ENCODE measurements at regions not wholly inside any gene's neighbourhood (a gene's known extent, or its start where the extent isn't known, plus 50 kb on each side); places are given as distances from the start of the nearest gene placed in this dataset.

DNA sequence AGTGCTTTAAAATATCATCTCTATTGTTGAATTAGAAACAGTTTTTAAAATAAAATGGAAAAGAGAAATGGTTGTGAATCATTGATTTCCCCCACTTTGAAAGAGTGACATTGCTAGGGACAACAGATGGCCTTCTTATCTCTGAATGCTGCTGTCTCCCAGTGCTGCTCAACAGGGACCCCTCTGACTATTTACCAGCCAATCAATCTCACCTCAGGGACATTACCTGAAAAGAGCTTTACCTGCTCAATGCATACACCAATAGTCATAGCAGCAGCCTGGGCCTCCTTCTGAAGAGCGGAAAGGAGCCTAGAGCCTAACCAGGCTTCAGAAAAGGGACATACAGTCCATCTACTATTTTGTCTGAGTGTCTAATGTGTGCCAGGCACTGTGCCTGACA lies 162.8 kb downstream of the CGGBP1 start:
- no peak for TF ChIP-seq POLR2A (IDR thresholded peaks at IDR 0.05)
- TF ChIP-seq, protein P1, sequence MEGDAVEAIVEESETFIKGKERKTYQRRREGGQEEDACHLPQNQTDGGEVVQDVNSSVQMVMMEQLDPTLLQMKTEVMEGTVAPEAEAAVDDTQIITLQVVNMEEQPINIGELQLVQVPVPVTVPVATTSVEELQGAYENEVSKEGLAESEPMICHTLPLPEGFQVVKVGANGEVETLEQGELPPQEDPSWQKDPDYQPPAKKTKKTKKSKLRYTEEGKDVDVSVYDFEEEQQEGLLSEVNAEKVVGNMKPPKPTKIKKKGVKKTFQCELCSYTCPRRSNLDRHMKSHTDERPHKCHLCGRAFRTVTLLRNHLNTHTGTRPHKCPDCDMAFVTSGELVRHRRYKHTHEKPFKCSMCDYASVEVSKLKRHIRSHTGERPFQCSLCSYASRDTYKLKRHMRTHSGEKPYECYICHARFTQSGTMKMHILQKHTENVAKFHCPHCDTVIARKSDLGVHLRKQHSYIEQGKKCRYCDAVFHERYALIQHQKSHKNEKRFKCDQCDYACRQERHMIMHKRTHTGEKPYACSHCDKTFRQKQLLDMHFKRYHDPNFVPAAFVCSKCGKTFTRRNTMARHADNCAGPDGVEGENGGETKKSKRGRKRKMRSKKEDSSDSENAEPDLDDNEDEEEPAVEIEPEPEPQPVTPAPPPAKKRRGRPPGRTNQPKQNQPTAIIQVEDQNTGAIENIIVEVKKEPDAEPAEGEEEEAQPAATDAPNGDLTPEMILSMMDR (IDR thresholded peaks at IDR 0.05 in 4 of 5, conservative IDR thresholded peaks at IDR 0.05 in 1 of 5) = no peak

All from gastrocnemius medialis (tissue), 4 donors.